Neural cell (in vitro differentiated cells): ENCODE measurements at regions not wholly inside any gene's neighbourhood (a gene's known extent, or its start where the extent isn't known, plus 50 kb on each side); places are given as distances from the start of the nearest gene placed in this dataset.
"Not testable (repeated sequence)": the region's sequence is repeated elsewhere in the genome, so short reads cannot be mapped to it uniquely, and the experiment has no call there.

Source experiments
- H2AFZ ChIP-seq: fragments of 200-600, 300-800 bp; sonication (generic), shearing (Covaris generic); 2 replicates; pipeline ENCODE4 v1.6.0; 2014; ENCODE audit warnings: low read depth, mild to moderate bottlenecking, antibody characterized with exemption, low read length, moderate library complexity
- H3F3A ChIP-seq: fragments of 200-600 bp; shearing (Covaris generic); 2 replicates; pipeline ENCODE4 v1.6.1; 2016; ENCODE audit warnings: mild to moderate bottlenecking, moderate library complexity, mixed read lengths, antibody characterized with exemption, low read length; ENCODE audit not compliant: insufficient read depth, poor library complexity, severe bottlenecking
- H3K27ac ChIP-seq: fragments of 200-600, 300-800 bp; sonication (generic), shearing (Covaris generic); 2 replicates; pipeline ENCODE4 v1.5.1; 2014; ENCODE audit warnings: mild to moderate bottlenecking, low read length, moderate library complexity
- H3K27me3 ChIP-seq: fragments of 300-800, 200-600 bp; sonication (generic), shearing (Covaris generic); 2 replicates; pipeline ENCODE4 v1.6.0; 2014; ENCODE audit warnings: mild to moderate bottlenecking, low read depth, low read length, moderate library complexity; ENCODE audit not compliant: insufficient read depth
- H3K36me3 ChIP-seq: fragments of 300-800, 200-600 bp; sonication (generic), shearing (Covaris generic); 2 replicates; pipeline ENCODE4 v1.5.1; 2014; ENCODE audit warnings: mild to moderate bottlenecking, antibody characterized with exemption, low read length, moderate library complexity; ENCODE audit not compliant: insufficient read depth
- H3K4me2 ChIP-seq: fragments of 300-800, 200-600 bp; sonication (generic), shearing (Covaris generic); 2 replicates; pipeline ENCODE4 v1.6.0; 2014; ENCODE audit warnings: mild to moderate bottlenecking, low read length
- H3K4me3 ChIP-seq: fragments of 300-800, 200-600 bp; sonication (generic), shearing (Covaris generic); 2 replicates; pipeline ENCODE4 v1.5.1; 2014; ENCODE audit warnings: mild to moderate bottlenecking, low read length, moderate library complexity
- H3K79me2 ChIP-seq: fragments of 200-600 bp; shearing (Covaris generic); replicated peaks from 2 replicates; pipeline ENCODE4 v1.6.0; 2014; ENCODE audit warnings: mild to moderate bottlenecking, low read length, moderate library complexity; ENCODE audit not compliant: insufficient read depth
- H3K9ac ChIP-seq: fragments of 300-800, 200-600 bp; sonication (generic), shearing (Covaris generic); 2 replicates; pipeline ENCODE4 v1.6.1; 2016; ENCODE audit warnings: mild to moderate bottlenecking, low read length, mixed read lengths
- H3K9me2 ChIP-seq: fragments of 200-600 bp; shearing (Covaris generic); 2 replicates; pipeline ENCODE4 v1.6.1; 2016; ENCODE audit warnings: mild to moderate bottlenecking, low read length, mixed read lengths; ENCODE audit not compliant: insufficient read depth
- H3K9me3 ChIP-seq: fragments of 200-600, 300-800 bp; sonication (generic), shearing (Covaris generic); 2 replicates; pipeline ENCODE4 v1.6.1; 2016; ENCODE audit warnings: mild to moderate bottlenecking, mixed run types, low read length, moderate library complexity, mixed read lengths
- H4K20me1 ChIP-seq: fragments of 200-600 bp; shearing (Covaris generic); 2 replicates; pipeline ENCODE4 v1.6.1; 2016; ENCODE audit warnings: mild to moderate bottlenecking, mixed run types; ENCODE audit not compliant: insufficient read depth
- EP300 ChIP-seq: fragments of 450-650 bp; conservative IDR thresholded peaks from 2 replicates; pipeline ENCODE4 v1.6.1; 2014; ENCODE audit warnings: antibody characterized with exemption, mild to moderate bottlenecking, moderate library complexity; ENCODE audit not compliant: poor library complexity, severe bottlenecking
- EZH2 ChIP-seq: fragments of 200-600, 300-800 bp; shearing (Covaris generic), sonication (generic); IDR thresholded peaks from 2 replicates; pipeline ENCODE4 v1.6.1; 2014; ENCODE audit warnings: antibody characterized with exemption, low read length, borderline replicate concordance, mild to moderate bottlenecking; ENCODE audit not compliant: insufficient read depth, poor library complexity, severe bottlenecking
- MXI1 ChIP-seq: fragments of 450-650 bp; conservative IDR thresholded peaks from 2 replicates; pipeline ENCODE4 v1.6.1; 2014; ENCODE audit warnings: antibody characterized with exemption, mild to moderate bottlenecking; ENCODE audit not compliant: poor library complexity, severe bottlenecking
- POLR2AphosphoS5 ChIP-seq: IDR thresholded peaks from 2 replicates; pipeline ENCODE4 v1.6.1; 2012
- RAD21 ChIP-seq: fragments of 450-650 bp; conservative IDR thresholded peaks from 2 replicates; pipeline ENCODE4 v1.6.1; 2014; ENCODE audit warnings: antibody characterized with exemption, mild to moderate bottlenecking, moderate library complexity
- SMC3 ChIP-seq: fragments of 450-650 bp; conservative IDR thresholded peaks from 2 replicates; pipeline ENCODE4 v1.6.1; 2014; ENCODE audit warnings: antibody characterized with exemption, mild to moderate bottlenecking, moderate library complexity; ENCODE audit not compliant: poor library complexity
- TAF1 ChIP-seq: IDR thresholded peaks from 2 replicates; pipeline ENCODE4 v1.6.1; 2012; ENCODE audit warnings: low read depth
- TF ChIP-seq, protein P1 (sequence below): fragments of 450-650 bp; IDR thresholded peaks from 2 replicates; pipeline ENCODE4 v1.5.1; 2014; ENCODE audit warnings: antibody characterized with exemption, mild to moderate bottlenecking, moderate library complexity; ENCODE audit not compliant: poor library complexity, severe bottlenecking
- TF ChIP-seq, protein P2 (sequence below): IDR thresholded peaks from 2 replicates; pipeline ENCODE4 v1.6.1; 2012; ENCODE audit warnings: borderline replicate concordance

DNA sequence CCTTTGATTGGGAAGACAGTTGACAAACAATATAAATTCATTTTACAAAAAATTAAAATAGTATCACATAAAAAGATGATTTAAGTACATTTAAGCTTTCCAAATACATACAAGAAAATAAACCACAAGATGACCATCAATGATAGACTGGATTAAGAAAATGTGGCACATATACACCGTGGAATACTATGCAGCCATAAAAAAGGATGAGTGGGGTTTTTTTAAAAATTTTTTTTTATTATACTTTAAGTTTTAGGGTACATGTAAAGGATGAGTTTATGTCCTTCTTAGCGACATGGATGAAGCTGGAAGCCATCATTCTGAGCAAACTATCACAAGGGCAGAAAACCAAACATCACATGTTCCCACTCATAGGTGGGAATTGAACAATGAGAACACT lies 237.6 kb downstream of the FBXO8 start:
- not testable (repeated sequence) for H3K27ac ChIP-seq, H3K9me2 ChIP-seq, H3K9me3 ChIP-seq, H3K4me2 ChIP-seq, H3K36me3 ChIP-seq, H3F3A ChIP-seq, H2AFZ ChIP-seq, H4K20me1 ChIP-seq, H3K79me2 ChIP-seq, H3K4me3 ChIP-seq, H3K27me3 ChIP-seq, H3K9ac ChIP-seq

DNA sequence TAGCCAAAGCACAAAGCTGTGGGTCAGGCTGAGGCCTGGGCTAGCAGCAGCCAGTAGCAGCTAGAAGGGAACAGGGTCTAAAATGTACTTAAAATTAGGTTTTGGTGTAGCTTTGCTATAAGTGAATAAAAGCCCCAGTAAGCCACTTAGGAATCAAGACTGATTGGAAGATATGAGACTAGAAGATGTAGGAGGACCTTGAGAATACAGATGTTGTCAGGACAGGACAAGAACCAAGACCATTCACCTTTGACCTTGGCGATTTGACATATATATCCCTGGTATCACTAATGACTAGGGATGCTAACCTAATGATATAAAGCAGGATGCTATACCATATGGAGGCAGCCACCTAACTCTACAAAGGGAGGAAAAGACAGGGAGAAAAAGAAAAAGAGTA lies 238.1 kb downstream of the FBXO8 start:
- Histone ChIP-seq H3K27me3 (no peaks in the 10 kb centered on the region), H3K9me3 (no peaks in the 10 kb centered on the region), H3K9ac (no peak overlapping the region), H3K27ac (no peak overlapping the region), H2AFZ (no peak overlapping the region), H3K79me2 (no peaks in the 10 kb centered on the region), H3K4me3 (no peak overlapping the region), H4K20me1 (no peaks in the 10 kb centered on the region), H3K36me3 (no peaks in the 10 kb centered on the region), H3K4me2 (no peak overlapping the region), H3F3A (no peaks in the 10 kb centered on the region), H3K9me2 (no peaks in the 10 kb centered on the region)
- TF ChIP-seq SMC3 (no peak), EZH2 (no peak)

DNA sequence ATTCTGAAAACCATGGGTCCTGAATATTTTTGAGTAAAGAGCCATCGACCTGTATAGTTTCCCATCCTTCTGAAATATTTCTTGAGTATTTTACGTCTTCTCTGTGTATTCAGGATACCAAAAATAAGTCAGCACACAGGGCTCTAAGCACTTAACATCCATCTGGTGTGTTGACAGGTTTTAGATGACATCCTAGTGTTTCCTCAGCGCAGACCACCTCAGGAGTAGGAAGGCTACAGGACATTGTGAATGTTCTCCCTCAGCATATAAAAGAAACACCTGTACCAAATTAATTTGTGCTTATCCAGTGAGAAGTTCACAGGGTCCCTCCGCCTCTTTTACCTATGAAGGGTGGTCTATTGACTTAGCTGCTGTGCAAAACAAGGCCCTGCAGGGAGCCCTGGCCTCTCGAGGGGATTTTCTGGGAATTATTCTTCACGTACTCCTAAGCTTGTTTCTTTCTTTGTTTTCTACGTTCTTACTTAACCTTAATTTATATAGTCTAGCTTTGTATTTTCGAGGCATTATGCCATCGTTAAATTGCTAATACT lies 241.8 kb downstream of the FBXO8 start:
- TF ChIP-seq, protein P1, sequence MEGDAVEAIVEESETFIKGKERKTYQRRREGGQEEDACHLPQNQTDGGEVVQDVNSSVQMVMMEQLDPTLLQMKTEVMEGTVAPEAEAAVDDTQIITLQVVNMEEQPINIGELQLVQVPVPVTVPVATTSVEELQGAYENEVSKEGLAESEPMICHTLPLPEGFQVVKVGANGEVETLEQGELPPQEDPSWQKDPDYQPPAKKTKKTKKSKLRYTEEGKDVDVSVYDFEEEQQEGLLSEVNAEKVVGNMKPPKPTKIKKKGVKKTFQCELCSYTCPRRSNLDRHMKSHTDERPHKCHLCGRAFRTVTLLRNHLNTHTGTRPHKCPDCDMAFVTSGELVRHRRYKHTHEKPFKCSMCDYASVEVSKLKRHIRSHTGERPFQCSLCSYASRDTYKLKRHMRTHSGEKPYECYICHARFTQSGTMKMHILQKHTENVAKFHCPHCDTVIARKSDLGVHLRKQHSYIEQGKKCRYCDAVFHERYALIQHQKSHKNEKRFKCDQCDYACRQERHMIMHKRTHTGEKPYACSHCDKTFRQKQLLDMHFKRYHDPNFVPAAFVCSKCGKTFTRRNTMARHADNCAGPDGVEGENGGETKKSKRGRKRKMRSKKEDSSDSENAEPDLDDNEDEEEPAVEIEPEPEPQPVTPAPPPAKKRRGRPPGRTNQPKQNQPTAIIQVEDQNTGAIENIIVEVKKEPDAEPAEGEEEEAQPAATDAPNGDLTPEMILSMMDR, result no peak
- TF ChIP-seq SMC3, result no peak
- TF ChIP-seq POLR2AphosphoS5, result no peak
- no peak for TF ChIP-seq RAD21
- TF ChIP-seq, protein P2, sequence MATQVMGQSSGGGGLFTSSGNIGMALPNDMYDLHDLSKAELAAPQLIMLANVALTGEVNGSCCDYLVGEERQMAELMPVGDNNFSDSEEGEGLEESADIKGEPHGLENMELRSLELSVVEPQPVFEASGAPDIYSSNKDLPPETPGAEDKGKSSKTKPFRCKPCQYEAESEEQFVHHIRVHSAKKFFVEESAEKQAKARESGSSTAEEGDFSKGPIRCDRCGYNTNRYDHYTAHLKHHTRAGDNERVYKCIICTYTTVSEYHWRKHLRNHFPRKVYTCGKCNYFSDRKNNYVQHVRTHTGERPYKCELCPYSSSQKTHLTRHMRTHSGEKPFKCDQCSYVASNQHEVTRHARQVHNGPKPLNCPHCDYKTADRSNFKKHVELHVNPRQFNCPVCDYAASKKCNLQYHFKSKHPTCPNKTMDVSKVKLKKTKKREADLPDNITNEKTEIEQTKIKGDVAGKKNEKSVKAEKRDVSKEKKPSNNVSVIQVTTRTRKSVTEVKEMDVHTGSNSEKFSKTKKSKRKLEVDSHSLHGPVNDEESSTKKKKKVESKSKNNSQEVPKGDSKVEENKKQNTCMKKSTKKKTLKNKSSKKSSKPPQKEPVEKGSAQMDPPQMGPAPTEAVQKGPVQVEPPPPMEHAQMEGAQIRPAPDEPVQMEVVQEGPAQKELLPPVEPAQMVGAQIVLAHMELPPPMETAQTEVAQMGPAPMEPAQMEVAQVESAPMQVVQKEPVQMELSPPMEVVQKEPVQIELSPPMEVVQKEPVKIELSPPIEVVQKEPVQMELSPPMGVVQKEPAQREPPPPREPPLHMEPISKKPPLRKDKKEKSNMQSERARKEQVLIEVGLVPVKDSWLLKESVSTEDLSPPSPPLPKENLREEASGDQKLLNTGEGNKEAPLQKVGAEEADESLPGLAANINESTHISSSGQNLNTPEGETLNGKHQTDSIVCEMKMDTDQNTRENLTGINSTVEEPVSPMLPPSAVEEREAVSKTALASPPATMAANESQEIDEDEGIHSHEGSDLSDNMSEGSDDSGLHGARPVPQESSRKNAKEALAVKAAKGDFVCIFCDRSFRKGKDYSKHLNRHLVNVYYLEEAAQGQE, result no peak
- TF ChIP-seq MXI1, result no peak
- TF ChIP-seq EZH2, result no peak
- TF ChIP-seq TAF1, result no peak
- no peak for TF ChIP-seq EP300
- Histone ChIP-seq H3K9me2 (no peaks in the 10 kb centered on the region), H2AFZ (no peak overlapping the region), H3K9ac (no peak overlapping the region), H3K27me3 (no peaks in the 10 kb centered on the region), H3K27ac (no peak overlapping the region), H3K4me3 (no peak overlapping the region), H3F3A (no peaks in the 10 kb centered on the region), H3K9me3 (no peaks in the 10 kb centered on the region), H3K36me3 (no peaks in the 10 kb centered on the region), H3K79me2 (no peaks in the 10 kb centered on the region), H3K4me2 (no peak overlapping the region), H4K20me1 (no peaks in the 10 kb centered on the region)
